DOHH2 (cell line): ENCODE measurements at regions not wholly inside any gene's neighbourhood (a gene's known extent, or its start where the extent isn't known, plus 50 kb on each side); places are given as distances from the start of the nearest gene placed in this dataset.

Experiments used
- H3F3A ChIP-seq: fragments of 200-600 bp; sonication (generic), shearing (Covaris generic); 2 replicates; pipeline ENCODE4 v1.6.0; 2016; ENCODE audit warnings: antibody characterized with exemption, mild to moderate bottlenecking; ENCODE audit not compliant: control insufficient read depth, insufficient read depth
- H3K27ac ChIP-seq: fragments of 200-600 bp; sonication (generic); 2 replicates; pipeline ENCODE4 v1.5.1; 2014; ENCODE audit warnings: low read depth, mild to moderate bottlenecking, low read length, moderate library complexity
- H3K27me3 ChIP-seq: fragments of 200-600 bp; sonication (generic); 2 replicates; pipeline ENCODE4 v1.6.1; 2014; ENCODE audit warnings: mild to moderate bottlenecking, low read length, mixed read lengths; ENCODE audit not compliant: control insufficient read depth
- H3K36me3 ChIP-seq: fragments of 200-600 bp; sonication (generic); 2 replicates; pipeline ENCODE4 v1.6.1; 2014; ENCODE audit warnings: mild to moderate bottlenecking, low read length, moderate library complexity, mixed read lengths; ENCODE audit not compliant: control insufficient read depth
- H3K4me1 ChIP-seq: fragments of 200-600 bp; sonication (generic); 2 replicates; pipeline ENCODE4 v1.6.1; 2014; ENCODE audit warnings: mild to moderate bottlenecking, low read length, mixed read lengths; ENCODE audit not compliant: control insufficient read depth
- H3K4me2 ChIP-seq: fragments of 200-600 bp; sonication (generic); 2 replicates; pipeline ENCODE4 v1.6.0; 2014; ENCODE audit warnings: mild to moderate bottlenecking, low read length, moderate library complexity
- H3K4me3 ChIP-seq: fragments of 200-600 bp; sonication (generic); 2 replicates; pipeline ENCODE4 v1.5.1; 2014; ENCODE audit warnings: mild to moderate bottlenecking, low read length, mixed read lengths
- H3K79me2 ChIP-seq: fragments of 200-600 bp; sonication (generic); 2 replicates; pipeline ENCODE4 v1.6.1; 2014; ENCODE audit warnings: mild to moderate bottlenecking, low read length, mixed read lengths; ENCODE audit not compliant: control insufficient read depth
- H3K9me2 ChIP-seq: fragments of 200-600 bp; sonication (generic); replicated peaks from 2 replicates; pipeline ENCODE4 v1.6.1; 2014; ENCODE audit warnings: mild to moderate bottlenecking, low read length, mixed read lengths; ENCODE audit not compliant: control insufficient read depth
- H3K9me3 ChIP-seq: fragments of 200-600 bp; sonication (generic); 2 replicates; pipeline ENCODE4 v1.6.1; 2014; ENCODE audit warnings: antibody characterized with exemption, low read length, mixed read lengths; ENCODE audit not compliant: control insufficient read depth, insufficient read depth
- H4K20me1 ChIP-seq: fragments of 200-600 bp; sonication (generic); 2 replicates; pipeline ENCODE4 v1.6.0; 2014; ENCODE audit warnings: low read depth, mild to moderate bottlenecking, antibody characterized with exemption, low read length, moderate library complexity; ENCODE audit not compliant: control insufficient read depth, insufficient read depth
- EZH2phosphoT487 ChIP-seq: fragments of 200-600 bp; sonication (generic); IDR thresholded peaks from 2 replicates; pipeline ENCODE4 v1.6.1; 2017; ENCODE audit warnings: borderline replicate concordance, mild to moderate bottlenecking, antibody characterized with exemption, low read length, moderate library complexity, mixed read lengths
- TF ChIP-seq, protein P1 (sequence below): fragments of 200-600 bp; sonication (generic); IDR thresholded peaks from one replicate; pipeline ENCODE4 v1.5.1; 2014; ENCODE audit warnings: antibody characterized with exemption, mild to moderate bottlenecking, low read depth, low read length; ENCODE audit not compliant: poor library complexity, severe bottlenecking

DNA sequence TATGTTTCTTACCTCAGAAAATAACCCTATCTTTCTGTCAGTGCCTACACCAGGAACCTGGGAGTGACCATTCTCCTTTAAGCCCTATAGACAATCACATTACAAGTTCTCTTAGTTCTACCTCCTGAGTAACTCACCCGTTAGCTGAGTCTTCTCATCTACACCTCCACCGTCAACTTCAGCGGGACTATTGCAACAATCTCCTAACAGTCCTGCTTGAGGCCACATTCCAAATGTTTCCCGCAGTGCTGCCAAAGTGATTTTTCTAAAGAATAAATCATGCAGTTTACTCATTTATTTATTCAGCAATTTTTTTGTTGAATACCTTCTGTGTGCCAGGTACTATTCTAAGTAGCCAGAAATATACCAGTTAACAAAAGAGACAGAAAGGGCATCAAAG is 285.0 kb upstream of the GRIP1 start:
- Histone ChIP-seq H3K9me2 (no peaks in the 10 kb centered on the region), H3K27ac (no peak overlapping the region), H3K27me3 (no peaks in the 10 kb centered on the region), H3F3A (no peaks in the 10 kb centered on the region), H3K79me2 (no peaks in the 10 kb centered on the region), H3K4me2 (no peak overlapping the region), H3K36me3 (no peaks in the 10 kb centered on the region), H3K4me3 (no peak overlapping the region), H4K20me1 (no peaks in the 10 kb centered on the region), H3K9me3 (no peaks in the 10 kb centered on the region), H3K4me1 (no peaks in the 10 kb centered on the region)
- TF ChIP-seq, protein P1, sequence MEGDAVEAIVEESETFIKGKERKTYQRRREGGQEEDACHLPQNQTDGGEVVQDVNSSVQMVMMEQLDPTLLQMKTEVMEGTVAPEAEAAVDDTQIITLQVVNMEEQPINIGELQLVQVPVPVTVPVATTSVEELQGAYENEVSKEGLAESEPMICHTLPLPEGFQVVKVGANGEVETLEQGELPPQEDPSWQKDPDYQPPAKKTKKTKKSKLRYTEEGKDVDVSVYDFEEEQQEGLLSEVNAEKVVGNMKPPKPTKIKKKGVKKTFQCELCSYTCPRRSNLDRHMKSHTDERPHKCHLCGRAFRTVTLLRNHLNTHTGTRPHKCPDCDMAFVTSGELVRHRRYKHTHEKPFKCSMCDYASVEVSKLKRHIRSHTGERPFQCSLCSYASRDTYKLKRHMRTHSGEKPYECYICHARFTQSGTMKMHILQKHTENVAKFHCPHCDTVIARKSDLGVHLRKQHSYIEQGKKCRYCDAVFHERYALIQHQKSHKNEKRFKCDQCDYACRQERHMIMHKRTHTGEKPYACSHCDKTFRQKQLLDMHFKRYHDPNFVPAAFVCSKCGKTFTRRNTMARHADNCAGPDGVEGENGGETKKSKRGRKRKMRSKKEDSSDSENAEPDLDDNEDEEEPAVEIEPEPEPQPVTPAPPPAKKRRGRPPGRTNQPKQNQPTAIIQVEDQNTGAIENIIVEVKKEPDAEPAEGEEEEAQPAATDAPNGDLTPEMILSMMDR, result no peak
- no peak for TF ChIP-seq EZH2phosphoT487

DNA sequence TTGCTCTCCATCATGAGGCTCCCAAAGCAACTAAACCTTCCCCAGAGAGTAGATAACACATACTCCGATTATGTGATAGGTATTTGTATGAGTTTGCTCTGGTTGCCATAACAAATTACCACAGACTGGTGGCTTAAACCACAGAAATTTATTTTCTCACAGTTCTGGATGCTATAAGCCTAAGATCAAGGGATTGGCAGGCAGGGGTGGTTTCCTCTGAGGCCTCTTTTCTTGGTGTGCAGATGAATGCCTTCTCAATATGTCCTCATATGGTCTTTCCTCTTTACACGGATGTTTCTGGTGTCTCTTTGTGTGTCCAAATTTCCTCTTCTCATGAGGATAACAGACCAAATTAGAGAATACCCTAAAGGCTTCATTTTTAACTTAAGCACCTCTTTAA is 285.8 kb upstream of the GRIP1 start:
- no peaks in the 10 kb centered on the region for H3K9me3 ChIP-seq
- H3K36me3 ChIP-seq, result no peaks in the 10 kb centered on the region
- no peaks in the 10 kb centered on the region for H3K9me2 ChIP-seq
- no peak for TF ChIP-seq EZH2phosphoT487
- TF ChIP-seq, protein P1, result no peak
- no peaks in the 10 kb centered on the region for H3K27me3 ChIP-seq
- H3K4me2 ChIP-seq, result no peak overlapping the region
- H4K20me1 ChIP-seq, result no peaks in the 10 kb centered on the region
- H3K4me1 ChIP-seq, result no peaks in the 10 kb centered on the region
- H3K79me2 ChIP-seq, result no peaks in the 10 kb centered on the region
- no peak overlapping the region for H3K27ac ChIP-seq
- no peak overlapping the region for H3K4me3 ChIP-seq
- no peaks in the 10 kb centered on the region for H3F3A ChIP-seq

DNA sequence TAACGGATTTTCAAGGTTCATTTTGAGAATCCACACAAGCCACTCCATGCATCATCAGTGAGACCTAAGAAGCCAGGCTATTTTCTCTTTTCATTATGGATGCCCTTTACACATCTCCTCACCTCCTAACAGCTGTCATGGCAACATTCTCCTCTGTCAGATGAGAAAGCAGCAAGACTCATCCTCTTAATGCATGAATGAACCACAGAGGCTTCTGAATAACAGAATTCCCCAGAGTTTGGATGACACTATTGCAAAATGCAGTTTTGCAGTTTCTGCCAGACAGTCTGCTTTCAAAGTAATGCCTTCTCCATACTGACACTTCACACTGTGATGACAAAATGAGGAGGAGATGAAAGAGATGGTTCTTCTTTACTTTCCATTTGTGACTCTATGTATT is 286.7 kb upstream of the GRIP1 start:
- H3K4me2 ChIP-seq, result no peak overlapping the region
- H3F3A ChIP-seq, result no peaks in the 10 kb centered on the region
- H4K20me1 ChIP-seq, result no peaks in the 10 kb centered on the region
- H3K9me2 ChIP-seq, result no peaks in the 10 kb centered on the region
- TF ChIP-seq, protein P1, result no peak
- TF ChIP-seq EZH2phosphoT487, result no peak
- no peaks in the 10 kb centered on the region for H3K36me3 ChIP-seq
- no peak overlapping the region for H3K4me3 ChIP-seq
- H3K79me2 ChIP-seq, result no peaks in the 10 kb centered on the region
- H3K27me3 ChIP-seq, result no peaks in the 10 kb centered on the region
- H3K4me1 ChIP-seq, result no peaks in the 10 kb centered on the region
- no peaks in the 10 kb centered on the region for H3K9me3 ChIP-seq
- no peak overlapping the region for H3K27ac ChIP-seq

DNA sequence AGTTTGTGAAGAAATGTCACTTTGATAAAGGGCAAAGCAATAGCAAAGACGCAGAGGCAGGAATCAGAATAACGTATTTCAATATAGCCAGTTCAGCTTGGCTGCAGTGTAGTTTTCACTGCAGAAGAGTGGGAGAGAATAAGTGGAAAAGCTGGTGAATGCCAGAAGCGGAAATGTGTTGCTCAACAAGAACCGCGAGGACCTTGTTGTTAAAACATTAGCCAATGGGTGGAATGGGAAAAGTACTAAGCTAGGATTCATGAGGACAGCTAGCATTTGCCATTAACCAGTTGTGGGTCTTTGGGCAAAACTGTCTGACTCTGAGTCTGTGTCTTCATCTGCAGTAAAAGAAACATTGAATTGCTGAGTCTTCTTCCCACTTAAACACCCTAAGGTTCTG is 292.9 kb upstream of the GRIP1 start:
- Histone ChIP-seq H3K4me2 (no peak overlapping the region), H3K27me3 (no peaks in the 10 kb centered on the region), H3K79me2 (no peaks in the 10 kb centered on the region), H3F3A (no peaks in the 10 kb centered on the region), H3K27ac (no peak overlapping the region), H3K9me3 (no peaks in the 10 kb centered on the region), H3K4me1 (no peaks in the 10 kb centered on the region), H4K20me1 (no peaks in the 10 kb centered on the region), H3K4me3 (no peak overlapping the region), H3K36me3 (no peaks in the 10 kb centered on the region), H3K9me2 (no peaks in the 10 kb centered on the region)
- TF ChIP-seq, protein P1, result no peak
- no peak for TF ChIP-seq EZH2phosphoT487
